Keratinocyte (primary cell): ENCODE measurements at regions not wholly inside any gene's neighbourhood (a gene's known extent, or its start where the extent isn't known, plus 50 kb on each side); places are given as distances from the start of the nearest gene placed in this dataset.
"Not testable (repeated sequence)": the region's sequence is repeated elsewhere in the genome, so short reads cannot be mapped to it uniquely, and the experiment has no call there.

Source experiments
- DNase-seq: peaks from one replicate; pipeline ENCODE4 v3.0.0-alpha.2; 2011; ENCODE audit warnings: low read depth, missing footprints, low spot score
- FAIRE-seq: peaks from 2 replicates; lab custom pipeline; 2011; peaks lifted over from hg19 to GRCh38; lab: Jason Lieb, UNC
- H2AFZ ChIP-seq: 2 replicates; pipeline ENCODE4 v1.6.0; 2012; ENCODE audit warnings: low read length, control low read depth, inconsistent platforms; ENCODE audit not compliant: control insufficient read depth
- H3K27ac ChIP-seq: 2 replicates; pipeline ENCODE4 v1.5.1; 2011; ENCODE audit warnings: low read length; ENCODE audit not compliant: control insufficient read depth, insufficient read depth
- H3K27me3 ChIP-seq: 3 replicates; pipeline ENCODE4 v1.6.0; 2011; ENCODE audit warnings: low read length; ENCODE audit not compliant: control insufficient read depth, insufficient read depth; ENCODE audit errors: extremely low read depth
- H3K36me3 ChIP-seq, 2 experiments: 2 replicates in 1 of 2; 3 replicates in 1 of 2; pipeline ENCODE4 v1.5.1; 2011; ENCODE audit warnings: low read length in 2 of 2, mild to moderate bottlenecking in 1 of 2; ENCODE audit not compliant: control insufficient read depth in 2 of 2, insufficient read depth in 2 of 2; ENCODE audit errors: extremely low read depth in 1 of 2
- H3K4me1 ChIP-seq: 3 replicates; pipeline ENCODE4 v1.5.1; 2011; ENCODE audit warnings: low read length; ENCODE audit not compliant: control insufficient read depth, insufficient read depth; ENCODE audit errors: extremely low read depth
- H3K4me2 ChIP-seq: 3 replicates; pipeline ENCODE4 v1.6.0; 2011; ENCODE audit warnings: low read depth, low read length; ENCODE audit not compliant: control insufficient read depth, insufficient read depth; ENCODE audit errors: extremely low read depth
- H3K4me3 ChIP-seq, 3 experiments: fragments of 200-600 bp in 1 of 3; sonication (generic) in 1 of 3; 2 replicates in 2 of 3; 3 replicates in 1 of 3; pipeline ENCODE4 v1.5.1; 2011 to 2016; ENCODE audit warnings: low read length in 3 of 3, mild to moderate bottlenecking in 3 of 3, control low read depth in 2 of 3, inconsistent platforms in 1 of 3, low read depth in 1 of 3, mixed read lengths in 1 of 3, mixed run types in 1 of 3, moderate library complexity in 1 of 3; ENCODE audit not compliant: control insufficient read depth in 2 of 3, insufficient read depth in 2 of 3; ENCODE audit errors: extremely low read depth in 1 of 3
- H3K79me2 ChIP-seq: 2 replicates; pipeline ENCODE4 v1.6.0; 2012; ENCODE audit warnings: low read length; ENCODE audit not compliant: control insufficient read depth, insufficient read depth
- H3K9ac ChIP-seq: 3 replicates; pipeline ENCODE4 v1.6.0; 2011; ENCODE audit warnings: low read length; ENCODE audit not compliant: control insufficient read depth, insufficient read depth; ENCODE audit errors: extremely low read depth
- H3K9me1 ChIP-seq: 3 replicates; pipeline ENCODE4 v1.6.0; 2011; ENCODE audit warnings: low read length; ENCODE audit not compliant: control insufficient read depth, insufficient read depth; ENCODE audit errors: extremely low read depth
- H3K9me3 ChIP-seq: 2 replicates; pipeline ENCODE4 v1.5.1; 2012; ENCODE audit warnings: low read depth, low read length; ENCODE audit not compliant: control insufficient read depth
- H4K20me1 ChIP-seq: 3 replicates; pipeline ENCODE4 v1.6.0; 2011; ENCODE audit warnings: low read length; ENCODE audit not compliant: control insufficient read depth, insufficient read depth; ENCODE audit errors: extremely low read depth
- EZH2 ChIP-seq: IDR thresholded peaks from one replicate; pipeline ENCODE4 v1.6.1; 2012; ENCODE audit warnings: inconsistent platforms, mild to moderate bottlenecking, low read length, moderate library complexity
- dilution Hi-C: fragments of 300-500 bp; cut with MboI; formaldehyde crosslinking; loops from one replicate; pipeline ENCODE4 v1.7.0; 2020; ENCODE audit warnings: low sequenced_read_pairs; ENCODE audit not compliant: extremely low pct_ligation_motif_present
- TF ChIP-seq, protein P1 (sequence below), 3 experiments: IDR thresholded peaks in 1 of 3; conservative IDR thresholded peaks in 1 of 3; optimal IDR thresholded peaks in 1 of 3; 2 replicates in 2 of 3; 3 replicates in 1 of 3; pipeline versions ENCODE3 to v1.5.1; 2011; ENCODE audit warnings: low read length in 3 of 3, mild to moderate bottlenecking in 3 of 3, moderate library complexity in 2 of 3, control low read depth in 1 of 3, inconsistent platforms in 1 of 3; ENCODE audit not compliant: insufficient read depth in 2 of 3; ENCODE audit errors: extremely low read depth in 1 of 3

DNA sequence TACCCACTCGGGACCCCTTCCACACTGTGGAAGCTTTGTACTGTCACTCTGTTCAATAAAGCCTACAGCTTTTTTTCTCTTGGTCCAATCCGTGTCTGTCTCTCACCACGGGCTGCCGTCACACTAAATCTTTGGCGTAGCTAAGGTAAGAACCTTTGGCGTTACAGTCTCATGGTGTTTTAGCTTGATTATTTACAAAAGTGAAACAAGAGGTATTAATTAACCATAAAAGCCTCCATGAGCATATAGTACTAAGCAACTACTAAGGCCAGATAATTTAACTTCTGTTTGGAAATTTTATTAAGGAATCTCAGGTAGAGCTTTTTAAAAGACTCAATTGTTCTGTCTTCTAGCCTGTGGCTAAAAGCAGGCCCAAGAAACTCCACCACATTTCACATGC lies 370.7 kb upstream of the TRPC7 start:
- DNase-seq (no peak), FAIRE-seq (no peak)
- no peaks in the 10 kb centered on the region for H3K36me3 ChIP-seq
- dilution Hi-C loops = no loop called here
- H3K27me3 ChIP-seq = no peaks in the 10 kb centered on the region
- H3K79me2 ChIP-seq = no peaks in the 10 kb centered on the region
- no peaks in the 10 kb centered on the region for H3K4me1 ChIP-seq
- no peaks in the 10 kb centered on the region for H4K20me1 ChIP-seq
- no peak overlapping the region for H3K9ac ChIP-seq
- no peak overlapping the region for H2AFZ ChIP-seq
- no peak overlapping the region for H3K27ac ChIP-seq
- H3K4me2 ChIP-seq = no peak overlapping the region
- no peak for TF ChIP-seq EZH2
- TF ChIP-seq, protein P1, sequence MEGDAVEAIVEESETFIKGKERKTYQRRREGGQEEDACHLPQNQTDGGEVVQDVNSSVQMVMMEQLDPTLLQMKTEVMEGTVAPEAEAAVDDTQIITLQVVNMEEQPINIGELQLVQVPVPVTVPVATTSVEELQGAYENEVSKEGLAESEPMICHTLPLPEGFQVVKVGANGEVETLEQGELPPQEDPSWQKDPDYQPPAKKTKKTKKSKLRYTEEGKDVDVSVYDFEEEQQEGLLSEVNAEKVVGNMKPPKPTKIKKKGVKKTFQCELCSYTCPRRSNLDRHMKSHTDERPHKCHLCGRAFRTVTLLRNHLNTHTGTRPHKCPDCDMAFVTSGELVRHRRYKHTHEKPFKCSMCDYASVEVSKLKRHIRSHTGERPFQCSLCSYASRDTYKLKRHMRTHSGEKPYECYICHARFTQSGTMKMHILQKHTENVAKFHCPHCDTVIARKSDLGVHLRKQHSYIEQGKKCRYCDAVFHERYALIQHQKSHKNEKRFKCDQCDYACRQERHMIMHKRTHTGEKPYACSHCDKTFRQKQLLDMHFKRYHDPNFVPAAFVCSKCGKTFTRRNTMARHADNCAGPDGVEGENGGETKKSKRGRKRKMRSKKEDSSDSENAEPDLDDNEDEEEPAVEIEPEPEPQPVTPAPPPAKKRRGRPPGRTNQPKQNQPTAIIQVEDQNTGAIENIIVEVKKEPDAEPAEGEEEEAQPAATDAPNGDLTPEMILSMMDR (optimal IDR thresholded peaks at IDR 0.05 in 1 of 3, IDR thresholded peaks at IDR 0.05 in 1 of 3, conservative IDR thresholded peaks at IDR 0.05 in 1 of 3; ENCODE audit: extremely low read depth in 1 of 3, insufficient read depth in 2 of 3, low read length in 3 of 3) = no peak
- no peak overlapping the region for H3K4me3 ChIP-seq
- no peaks in the 10 kb centered on the region for H3K9me1 ChIP-seq
- H3K9me3 ChIP-seq = no peaks in the 10 kb centered on the region

DNA sequence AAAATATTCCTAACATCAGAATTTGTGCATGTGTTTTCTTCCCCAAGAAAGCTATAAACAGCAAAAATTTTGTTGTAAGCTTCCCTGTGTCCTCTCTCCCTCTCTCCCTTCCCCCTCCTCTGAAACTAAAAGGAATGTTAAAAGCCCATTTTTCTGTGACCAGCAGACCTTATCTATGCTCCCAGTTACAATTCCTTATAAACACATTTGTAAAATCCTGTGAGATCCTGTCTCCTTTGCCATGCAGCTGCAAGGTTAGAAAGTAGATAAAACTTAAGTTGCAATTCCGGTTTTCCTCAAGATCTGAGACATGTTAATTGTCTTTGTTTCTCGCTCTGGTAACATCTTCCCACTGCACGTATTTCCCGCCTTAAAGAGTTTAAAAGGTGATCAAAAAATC lies 370.3 kb upstream of the TRPC7 start:
- FAIRE-seq, H2AFZ ChIP-seq, dilution Hi-C loops: not testable (repeated sequence)

DNA sequence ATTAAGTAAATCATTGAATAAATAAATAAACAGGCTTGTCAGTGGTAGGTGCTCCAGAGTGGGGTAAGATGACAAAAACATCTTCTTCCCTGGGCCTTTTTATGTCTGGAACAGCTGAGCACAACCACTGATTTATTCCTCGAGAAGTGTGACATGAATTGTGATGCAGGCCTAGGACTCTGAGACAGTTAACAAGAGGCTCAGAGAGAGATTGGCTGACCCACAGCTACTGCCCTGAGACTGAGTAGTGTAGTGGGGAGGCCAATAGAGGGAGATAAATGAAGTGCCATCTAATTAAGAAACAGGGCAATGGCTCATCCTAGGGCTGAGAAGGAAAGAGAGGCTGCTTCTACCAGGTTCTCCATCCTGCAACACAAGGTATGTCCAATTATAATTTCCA lies 369.3 kb upstream of the TRPC7 start:
- no peaks in the 10 kb centered on the region for H3K9me3 ChIP-seq
- no peak overlapping the region for H3K27ac ChIP-seq
- H3K4me1 ChIP-seq = no peaks in the 10 kb centered on the region
- H3K9ac ChIP-seq = no peak overlapping the region
- no peaks in the 10 kb centered on the region for H3K79me2 ChIP-seq
- no peaks in the 10 kb centered on the region for H3K27me3 ChIP-seq
- no peak overlapping the region for H3K4me2 ChIP-seq
- H3K4me3 ChIP-seq = no peak overlapping the region
- no peak for FAIRE-seq
- no peaks in the 10 kb centered on the region for H3K9me1 ChIP-seq
- no peaks in the 10 kb centered on the region for H3K36me3 ChIP-seq
- dilution Hi-C loops = no loop called here
- H4K20me1 ChIP-seq = no peaks in the 10 kb centered on the region
- TF ChIP-seq, protein P1 (optimal IDR thresholded peaks at IDR 0.05 in 1 of 3, IDR thresholded peaks at IDR 0.05 in 1 of 3, conservative IDR thresholded peaks at IDR 0.05 in 1 of 3; ENCODE audit: extremely low read depth in 1 of 3, insufficient read depth in 2 of 3, low read length in 3 of 3) = no peak
- no peak for TF ChIP-seq EZH2
- no peak for DNase-seq
- no peak overlapping the region for H2AFZ ChIP-seq

More for the DNA sequence above, 370.3 kb upstream of the TRPC7 start:
- not testable (repeated sequence) for H3K4me3 ChIP-seq, H3K79me2 ChIP-seq, H3K9ac ChIP-seq, H4K20me1 ChIP-seq, H3K4me1 ChIP-seq, H3K4me2 ChIP-seq, H3K9me1 ChIP-seq, H3K36me3 ChIP-seq, H3K27ac ChIP-seq, H3K27me3 ChIP-seq, DNase-seq, H3K9me3 ChIP-seq
